Ovary (tissue), 7 donors: ENCODE measurements at regions not wholly inside any gene's neighbourhood (a gene's known extent, or its start where the extent isn't known, plus 50 kb on each side); places are given as distances from the start of the nearest gene placed in this dataset.
"Not testable (repeated sequence)": the region's sequence is repeated elsewhere in the genome, so short reads cannot be mapped to it uniquely, and the experiment has no call there.

Experiments
- DNase-seq, 5 donors: peaks; one replicate each; pipeline ENCODE4 v3.0.0-alpha.2; 2019 to 2020
- H3K27ac ChIP-seq, 2 donors: fragments of 200-600 bp; one replicate each; pipeline versions ENCODE4 v1.5.1 to v1.8.0; 2019 to 2022
- H3K27me3 ChIP-seq: fragments of 200-600 bp; one replicate; pipeline ENCODE4 v1.8.0; 2022
- H3K36me3 ChIP-seq: fragments of 200-600 bp; sonication (generic); one replicate; pipeline ENCODE4 v1.5.1; 2019
- H3K4me1 ChIP-seq: one replicate; pipeline ENCODE4 v1.8.1; 2013; ENCODE audit warnings: mild to moderate bottlenecking, moderate library complexity; ENCODE audit not compliant: insufficient read depth
- H3K4me3 ChIP-seq: fragments of 200-600 bp; sonication (generic); one replicate; pipeline ENCODE4 v1.5.1; 2017
- H3K9me3 ChIP-seq, 2 donors: fragments of 200-600 bp in 1 of 2; sonication (generic) in 1 of 2; one replicate each; pipeline versions ENCODE4 v1.5.1 to v1.8.1; 2013 to 2019; ENCODE audit warnings: mild to moderate bottlenecking in 1 of 2, moderate library complexity in 1 of 2
- EP300 ChIP-seq: sonication (generic); formaldehyde crosslinking; IDR thresholded peaks from one replicate; pipeline ENCODE4 v1.6.1; 2017; ENCODE audit warnings: antibody characterized with exemption
- POLR2A ChIP-seq: fragments of 450-650 bp; IDR thresholded peaks from one replicate; pipeline ENCODE4 v1.6.1; 2017; ENCODE audit warnings: antibody characterized with exemption, mild to moderate bottlenecking, moderate library complexity
- WGBS, 3 donors: extraction: QIAGEN DNeasy Blood & Tissue Kit in 1 of 3; methylation state at CpG; one replicate each; pipeline versions ENCODE4 v1.1.5 to v1.1.7; 2013 to 2017; 5-methylcytosine and 5-hydroxymethylcytosine counted together
- intact Hi-C, 4 donors: fragments of 100-400 bp; cut with DNase I; formaldehyde crosslinking; loops; one replicate each; pipeline versions ENCODE4 v1.11.0 to v1.15.1; 2022 to 2023
- TF ChIP-seq, protein P1 (sequence below), 3 donors: fragments of 450-650 bp in 2 of 3; fragments of 200-600 bp in 1 of 3; IDR thresholded peaks; one replicate each; pipeline versions ENCODE4 v1.5.1 to v1.8.0; 2016 to 2022; ENCODE audit warnings: antibody characterized with exemption in 3 of 3, mild to moderate bottlenecking in 1 of 3
- donor health status: DM: no; HTN: no; CAD: no; lungs with moderate emphysema.
- donor health status: DM: no; HTN: no; CAD: no.
- donor health status: Bipolar disorder and iron deficiency.
- donor health status: DM: no; HTN: no; CAD: no.
- donor health status: DM: yes; HTN: yes; CAD: no.

DNA sequence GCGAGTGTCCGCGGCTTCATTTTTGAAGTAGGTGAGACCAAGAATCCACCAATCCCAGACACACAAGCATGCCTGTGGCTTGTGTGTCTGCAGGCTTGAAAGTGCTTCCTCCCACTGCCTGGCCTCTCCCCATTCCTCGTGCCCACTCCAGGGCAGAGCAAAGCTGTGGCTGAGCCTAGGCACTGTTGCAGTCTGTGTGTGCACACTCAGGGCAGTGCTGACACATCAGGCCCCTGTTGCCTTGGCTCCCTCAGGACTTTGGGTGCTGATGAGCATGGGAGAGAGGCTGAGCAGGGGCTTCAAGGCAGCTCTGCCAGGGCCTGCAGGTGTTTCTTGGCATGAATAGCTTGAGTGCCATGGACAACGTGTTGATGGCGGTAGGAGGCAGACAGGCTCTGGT is 776.7 kb downstream of the CDH11 start:
- Histone ChIP-seq H3K27ac (no peak overlapping the region), H3K4me1 (no peaks in the 10 kb centered on the region), H3K4me3 (no peak overlapping the region), H3K27me3 (no peaks in the 10 kb centered on the region), H3K36me3 (no peaks in the 10 kb centered on the region), H3K9me3 (no peaks in the 10 kb centered on the region)
- TF ChIP-seq POLR2A (no peak), EP300 (no peak)
- TF ChIP-seq, protein P1, sequence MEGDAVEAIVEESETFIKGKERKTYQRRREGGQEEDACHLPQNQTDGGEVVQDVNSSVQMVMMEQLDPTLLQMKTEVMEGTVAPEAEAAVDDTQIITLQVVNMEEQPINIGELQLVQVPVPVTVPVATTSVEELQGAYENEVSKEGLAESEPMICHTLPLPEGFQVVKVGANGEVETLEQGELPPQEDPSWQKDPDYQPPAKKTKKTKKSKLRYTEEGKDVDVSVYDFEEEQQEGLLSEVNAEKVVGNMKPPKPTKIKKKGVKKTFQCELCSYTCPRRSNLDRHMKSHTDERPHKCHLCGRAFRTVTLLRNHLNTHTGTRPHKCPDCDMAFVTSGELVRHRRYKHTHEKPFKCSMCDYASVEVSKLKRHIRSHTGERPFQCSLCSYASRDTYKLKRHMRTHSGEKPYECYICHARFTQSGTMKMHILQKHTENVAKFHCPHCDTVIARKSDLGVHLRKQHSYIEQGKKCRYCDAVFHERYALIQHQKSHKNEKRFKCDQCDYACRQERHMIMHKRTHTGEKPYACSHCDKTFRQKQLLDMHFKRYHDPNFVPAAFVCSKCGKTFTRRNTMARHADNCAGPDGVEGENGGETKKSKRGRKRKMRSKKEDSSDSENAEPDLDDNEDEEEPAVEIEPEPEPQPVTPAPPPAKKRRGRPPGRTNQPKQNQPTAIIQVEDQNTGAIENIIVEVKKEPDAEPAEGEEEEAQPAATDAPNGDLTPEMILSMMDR (IDR thresholded peaks at IDR 0.05): no peak
- 88 to 92% (median 90%) methylated on average over 6 of the region's 6 CpGs for WGBS, 3 donors
- intact Hi-C loops: no loop called here
- no peak for DNase-seq

DNA sequence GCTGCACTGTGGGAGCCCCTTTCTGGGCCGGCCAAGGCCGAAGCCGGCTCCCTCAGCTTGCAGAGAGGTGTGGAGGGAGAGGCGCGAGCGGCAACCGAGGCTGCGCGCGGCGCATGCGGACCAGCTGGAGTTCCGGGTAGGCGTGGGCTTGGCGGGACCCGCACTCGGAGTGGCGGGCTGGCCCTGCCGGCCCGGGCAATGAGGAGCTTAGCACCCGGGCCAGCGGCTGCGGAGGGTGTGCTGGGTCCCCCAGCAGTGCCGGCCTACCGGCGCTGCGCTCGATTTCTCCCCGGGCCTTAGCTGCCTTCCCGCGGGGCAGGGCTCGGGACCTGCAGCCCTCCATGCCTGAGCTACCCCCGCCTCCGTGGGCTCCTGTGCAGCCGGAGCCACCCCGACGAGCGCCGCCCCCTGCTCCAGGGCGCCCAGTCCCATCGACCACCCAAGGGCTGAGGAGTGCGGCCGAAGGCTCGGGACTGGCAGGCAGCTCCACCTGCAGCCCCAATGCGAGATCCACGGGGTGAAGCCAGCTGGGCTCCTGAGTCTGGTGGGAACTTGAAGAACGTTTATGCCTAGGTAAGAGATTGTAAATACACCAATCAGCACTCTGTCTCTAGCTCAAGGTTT is 777.9 kb downstream of the CDH11 start:
- H3K4me1 ChIP-seq, intact Hi-C loops, H3K27me3 ChIP-seq, H3K9me3 ChIP-seq, H3K36me3 ChIP-seq, DNase-seq, H3K4me3 ChIP-seq, H3K27ac ChIP-seq: not testable (repeated sequence)
- WGBS, 3 donors: 96 to 97% (median 97%) methylated on average over 17 to 47 of the region's 47 CpGs

DNA sequence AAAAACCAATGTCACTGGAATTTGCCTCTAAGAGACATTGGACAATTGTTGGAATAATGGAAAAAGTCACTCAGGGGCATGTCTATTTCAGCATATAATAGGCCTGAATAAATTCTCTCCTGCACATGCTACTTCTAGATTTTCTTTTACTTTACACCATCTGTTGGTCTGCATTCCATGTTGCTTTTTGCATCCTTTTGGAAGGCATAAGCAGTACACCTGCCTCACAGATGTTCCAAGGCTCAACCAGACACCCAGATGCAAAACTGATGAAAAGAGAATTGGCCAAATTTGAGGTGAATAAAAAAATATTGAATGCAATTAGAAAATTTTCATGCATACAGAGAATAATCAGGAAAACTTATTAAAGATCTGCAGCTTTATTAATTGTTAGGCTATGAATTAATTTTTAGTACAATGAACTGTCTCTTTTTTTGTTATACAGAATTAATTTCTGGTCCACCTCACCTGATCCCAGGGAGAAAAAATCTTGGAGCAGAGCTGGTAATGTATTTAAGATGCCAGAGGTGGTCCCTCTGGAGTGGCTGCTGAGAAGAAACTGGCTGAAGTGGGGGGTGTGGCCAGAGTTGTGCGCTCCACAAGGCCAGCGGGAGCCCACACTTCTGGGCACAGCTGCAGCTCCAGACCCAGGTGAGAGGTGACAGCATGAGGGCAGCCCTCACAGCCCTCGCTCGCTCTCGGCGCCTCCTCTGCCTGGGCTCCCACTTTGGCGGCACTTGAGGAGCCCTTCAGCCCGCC is 778.6 kb downstream of the CDH11 start:
- intact Hi-C loops: no loop called here
- TF ChIP-seq EP300 (no peak), POLR2A (no peak)
- TF ChIP-seq, protein P1 (IDR thresholded peaks at IDR 0.05): no peak
- DNase-seq: no peak
- Histone ChIP-seq H3K9me3 (no peaks in the 10 kb centered on the region), H3K4me1 (no peaks in the 10 kb centered on the region), H3K36me3 (no peaks in the 10 kb centered on the region), H3K27ac (no peak overlapping the region), H3K4me3 (no peak overlapping the region), H3K27me3 (no peaks in the 10 kb centered on the region)
- WGBS, 3 donors: 94 to 97% (median 96%) methylated on average over 4 to 8 of the region's 8 CpGs

DNA sequence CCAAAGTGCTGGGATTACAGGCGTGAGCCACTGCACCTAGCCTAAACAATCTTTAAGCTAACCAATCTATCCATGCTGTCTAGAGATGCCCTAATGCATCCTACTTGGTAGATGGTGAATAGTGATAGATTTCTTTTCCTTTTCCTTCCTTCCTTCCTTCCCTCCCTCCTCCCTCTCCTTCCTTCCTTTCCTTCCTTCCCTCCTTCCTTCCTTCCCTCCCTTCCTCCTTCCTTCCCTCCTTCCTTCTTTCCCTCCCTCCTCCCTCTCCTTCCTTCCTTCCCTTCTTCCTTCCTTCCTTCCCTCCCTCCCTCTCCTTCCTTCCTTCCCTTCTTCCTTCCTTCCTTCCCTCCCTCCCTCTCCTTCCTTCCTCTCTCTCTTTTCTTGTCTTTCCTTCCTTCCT is 780.5 kb downstream of the CDH11 start:
- DNase-seq, H3K4me3 ChIP-seq, H3K4me1 ChIP-seq, intact Hi-C loops, H3K36me3 ChIP-seq, H3K27ac ChIP-seq, H3K27me3 ChIP-seq, H3K9me3 ChIP-seq: not testable (repeated sequence)
- 79 to 86% (median 80%) methylated on average over 1 of the region's 1 CpG for WGBS, 3 donors

DNA sequence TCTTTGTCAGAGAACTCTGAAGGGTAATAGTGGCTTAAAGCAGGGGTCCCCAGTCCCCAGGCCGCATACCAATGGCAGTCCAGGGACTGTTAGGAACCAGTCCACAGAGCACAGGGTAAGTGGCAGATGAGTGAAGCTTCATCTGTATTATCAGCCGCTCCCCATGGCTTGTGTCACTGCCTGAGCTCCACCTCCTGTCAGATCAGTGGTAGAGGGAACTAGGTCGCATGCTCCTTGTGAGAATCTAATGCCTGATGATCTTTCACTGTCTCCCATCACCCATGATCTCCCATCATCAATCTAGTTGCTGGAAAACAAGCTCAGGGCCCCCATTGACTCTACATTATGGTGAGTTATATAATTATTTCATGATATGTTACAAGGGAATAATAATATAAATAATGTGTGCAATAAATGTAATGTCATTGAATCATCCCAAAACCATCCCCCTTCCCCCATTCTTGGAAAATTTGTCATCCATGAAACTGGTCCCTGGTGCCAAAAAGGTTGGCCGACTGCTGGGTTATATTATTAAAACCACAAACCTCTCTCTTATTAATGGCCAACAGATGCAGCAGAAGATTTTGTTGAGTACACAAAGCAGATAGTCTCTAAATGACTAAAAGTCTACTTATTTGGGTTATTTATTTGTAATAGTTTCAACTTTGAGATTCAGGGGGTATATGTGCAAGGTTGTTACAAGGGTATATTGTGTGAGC is 782.7 kb downstream of the CDH11 start:
- TF ChIP-seq EP300 (no peak), POLR2A (no peak)
- TF ChIP-seq, protein P1 (IDR thresholded peaks at IDR 0.05): no peak
- no peaks in the 10 kb centered on the region for H3K36me3 ChIP-seq

More for the DNA sequence above, 782.7 kb downstream of the CDH11 start:
- no peaks in the 10 kb centered on the region for H3K27me3 ChIP-seq
- no peak overlapping the region for H3K27ac ChIP-seq
- WGBS, 3 donors: 64 to 85% (median 81%) methylated on average over 4 of the region's 4 CpGs
- no peaks in the 10 kb centered on the region for H3K4me1 ChIP-seq
- DNase-seq: no peak
- H3K9me3 ChIP-seq: no peaks in the 10 kb centered on the region
- H3K4me3 ChIP-seq: no peak overlapping the region
- intact Hi-C loops: no loop called here
